Mesenchymal stem cell (in vitro differentiated cells and primary cell): ENCODE measurements at regions not wholly inside any gene's neighbourhood (a gene's known extent, or its start where the extent isn't known, plus 50 kb on each side); places are given as distances from the start of the nearest gene placed in this dataset.

Experiments used
- DNase-seq: peaks from one replicate; pipeline ENCODE4 v3.0.0-alpha.2; 2013
- H2AFZ ChIP-seq: one replicate; pipeline ENCODE4 v1.6.1; 2013; ENCODE audit warnings: low read depth, mild to moderate bottlenecking, control low read depth, inconsistent platforms, low read length, moderate library complexity
- H2AK5ac ChIP-seq: 2 replicates; pipeline ENCODE4 v1.6.1; 2013; ENCODE audit warnings: low read length, moderate library complexity, mild to moderate bottlenecking, inconsistent platforms; ENCODE audit not compliant: severe bottlenecking
- H2BK120ac ChIP-seq: one replicate; pipeline ENCODE4 v1.6.1; 2013; ENCODE audit warnings: low read depth, mild to moderate bottlenecking, inconsistent platforms, low read length, moderate library complexity
- H2BK12ac ChIP-seq, 2 experiments: one replicate each; pipeline ENCODE4 v1.6.1; 2013; ENCODE audit warnings: inconsistent platforms in 2 of 2, low read length in 2 of 2, mild to moderate bottlenecking in 2 of 2, moderate library complexity in 2 of 2, control low read depth in 1 of 2
- H2BK15ac ChIP-seq: one replicate; pipeline ENCODE4 v1.6.1; 2013; ENCODE audit warnings: mild to moderate bottlenecking, low read depth, inconsistent platforms; ENCODE audit not compliant: poor library complexity, severe bottlenecking
- H2BK5ac ChIP-seq: 2 replicates; pipeline ENCODE4 v1.6.1; 2013; ENCODE audit warnings: low read depth, mild to moderate bottlenecking, low read length, control low read depth, inconsistent platforms; ENCODE audit not compliant: poor library complexity, severe bottlenecking
- H3K14ac ChIP-seq, 2 experiments: one replicate each; pipeline ENCODE4 v1.6.1; 2013; ENCODE audit warnings: inconsistent platforms in 2 of 2, low read length in 2 of 2, control low read depth in 1 of 2, mild to moderate bottlenecking in 1 of 2, moderate library complexity in 1 of 2
- H3K18ac ChIP-seq, 2 experiments: one replicate each; pipeline ENCODE4 v1.6.1; 2013; ENCODE audit warnings: inconsistent platforms in 2 of 2, low read length in 2 of 2, control low read depth in 1 of 2, low read depth in 1 of 2, mild to moderate bottlenecking in 1 of 2
- H3K23ac ChIP-seq, 2 experiments: one replicate each; pipeline ENCODE4 v1.6.1; 2013; ENCODE audit warnings: inconsistent platforms in 2 of 2, low read length in 2 of 2, mild to moderate bottlenecking in 2 of 2, moderate library complexity in 2 of 2, control low read depth in 1 of 2
- H3K27ac ChIP-seq: 2 replicates; pipeline ENCODE4 v1.5.1; 2013; ENCODE audit warnings: mild to moderate bottlenecking, moderate library complexity, low read length, control low read depth, inconsistent platforms; ENCODE audit not compliant: poor library complexity, severe bottlenecking
- H3K27me3 ChIP-seq, 2 experiments: 2 replicates each; pipeline versions ENCODE4 v1.6.1 to v1.7.0; 2013; ENCODE audit warnings: low read length in 2 of 2, mild to moderate bottlenecking in 2 of 2, moderate library complexity in 2 of 2, control low read depth in 1 of 2, inconsistent platforms in 1 of 2; ENCODE audit not compliant: control insufficient read depth in 1 of 2, insufficient read depth in 1 of 2
- H3K36me3 ChIP-seq, 2 experiments: 2 replicates each; pipeline versions ENCODE4 v1.6.1 to v1.7.0; 2013; ENCODE audit warnings: low read length in 2 of 2, control low read depth in 1 of 2, inconsistent platforms in 1 of 2, low read depth in 1 of 2, mild to moderate bottlenecking in 1 of 2; ENCODE audit not compliant: insufficient read depth in 2 of 2, control insufficient read depth in 1 of 2
- H3K4ac ChIP-seq, 2 experiments: one replicate each; pipeline ENCODE4 v1.6.1; 2013; ENCODE audit warnings: inconsistent platforms in 2 of 2, low read length in 2 of 2, mild to moderate bottlenecking in 2 of 2, moderate library complexity in 2 of 2, control low read depth in 1 of 2, low read depth in 1 of 2
- H3K4me1 ChIP-seq: 2 replicates; pipeline ENCODE4 v1.6.1; 2013; ENCODE audit warnings: low read depth, low read length, control low read depth; ENCODE audit not compliant: control insufficient read depth, insufficient read depth
- H3K4me2 ChIP-seq: 2 replicates; pipeline ENCODE4 v1.6.1; 2013; ENCODE audit warnings: low read length, mild to moderate bottlenecking, inconsistent platforms; ENCODE audit not compliant: poor library complexity, severe bottlenecking
- H3K4me3 ChIP-seq, 2 experiments: 2 replicates each; pipeline versions ENCODE4 v1.5.1 to v1.7.0; 2013; ENCODE audit warnings: low read length in 2 of 2, mild to moderate bottlenecking in 2 of 2, control low read depth in 1 of 2, low read depth in 1 of 2; ENCODE audit not compliant: insufficient read depth in 1 of 2
- H3K79me1 ChIP-seq: replicated peaks from 2 replicates; pipeline ENCODE4 v1.6.1; 2013; ENCODE audit warnings: mild to moderate bottlenecking, control low read depth, low read length, inconsistent platforms; ENCODE audit not compliant: poor library complexity, severe bottlenecking
- H3K9ac ChIP-seq: 2 replicates; pipeline ENCODE4 v1.7.0; 2013; ENCODE audit warnings: mild to moderate bottlenecking, low read length, moderate library complexity
- H3K9me3 ChIP-seq: 2 replicates; pipeline ENCODE4 v1.7.0; 2013; ENCODE audit warnings: mild to moderate bottlenecking, low read length; ENCODE audit not compliant: control insufficient read depth
- H4K8ac ChIP-seq: one replicate; pipeline ENCODE4 v1.6.1; 2013; ENCODE audit warnings: inconsistent platforms, mild to moderate bottlenecking, low read length, moderate library complexity
- H4K91ac ChIP-seq: one replicate; pipeline ENCODE4 v1.6.1; 2013; ENCODE audit warnings: mild to moderate bottlenecking, low read length, inconsistent platforms
- WGBS: methylation state at CpG from one replicate; pipeline ENCODE4 v1.1.7; 2013; ENCODE audit warnings: mixed read lengths; 5-methylcytosine and 5-hydroxymethylcytosine counted together

GRCh38 chr11:19306179-19306944 lies 65.6 kb upstream of the E2F8 start:
- no peak for DNase-seq
- H2AK5ac ChIP-seq: no peak overlapping the region
- no peak overlapping the region for H2BK120ac ChIP-seq

GRCh38 chr11:19301361-19301760 lies 60.6 kb upstream of the E2F8 start:
- Histone ChIP-seq H2BK120ac (no peak overlapping the region), H3K4me3 (no peak overlapping the region)
- WGBS: 100% methylated on average over 1 of the region's 1 CpG

More at GRCh38 chr11:19306179-19306944, 65.6 kb upstream of the E2F8 start:
- H3K18ac ChIP-seq: no peak overlapping the region
- no peak overlapping the region for H3K14ac ChIP-seq
- no peaks in the 10 kb centered on the region for H3K9me3 ChIP-seq
- no peaks in the 10 kb centered on the region for H3K36me3 ChIP-seq
- no peak overlapping the region for H3K27ac ChIP-seq
- no peak overlapping the region for H2BK15ac ChIP-seq
- H3K79me1 ChIP-seq: no peaks in the 10 kb centered on the region
- H3K4me1 ChIP-seq: no peaks in the 10 kb centered on the region
- no peak overlapping the region for H3K4ac ChIP-seq
- H2BK12ac ChIP-seq: no peak overlapping the region
- no peak overlapping the region for H2AFZ ChIP-seq
- H3K9ac ChIP-seq: no peak overlapping the region
- WGBS: 88% methylated on average over 8 of the region's 9 CpGs
- no peak overlapping the region for H4K8ac ChIP-seq
- no peak overlapping the region for H3K23ac ChIP-seq
- no peak overlapping the region for H2BK5ac ChIP-seq
- peaks cover 17 to 32% of the 10 kb centered on the region in 2 experiments for H3K27me3 ChIP-seq
- no peak overlapping the region for H3K4me3 ChIP-seq
- H3K4me2 ChIP-seq: no peak overlapping the region
- no peak overlapping the region for H4K91ac ChIP-seq

GRCh38 chr11:19294444-19294843 lies 53.7 kb upstream of the E2F8 start:
- Histone ChIP-seq H3K4ac (no peak overlapping the region), H3K14ac (no peak overlapping the region), H3K9me3 (no peaks in the 10 kb centered on the region), H3K4me1 (no peaks in the 10 kb centered on the region), H3K27ac (no peak overlapping the region), H2BK5ac (no peak overlapping the region), H3K79me1 (no peaks in the 10 kb centered on the region), H3K4me2 (no peak overlapping the region), H2BK120ac (no peak overlapping the region), H2BK12ac (no peak overlapping the region), H4K91ac (no peak overlapping the region), H2AK5ac (no peak overlapping the region), H4K8ac (no peak overlapping the region), H3K18ac (no peak overlapping the region), H3K36me3 (no peaks in the 10 kb centered on the region), H2BK15ac (no peak overlapping the region), H2AFZ (no peak overlapping the region), H3K23ac (no peak overlapping the region), H3K4me3 (no peak overlapping the region), H3K27me3 (peaks cover 0 to 36% of the 10 kb centered on the region in 2 experiments), H3K9ac (no peak overlapping the region)
- DNase-seq: no peak
- WGBS: 35% methylated on average over 2 of the region's 4 CpGs

More at GRCh38 chr11:19301361-19301760, 60.6 kb upstream of the E2F8 start:
- H3K23ac ChIP-seq: no peak overlapping the region
- no peak overlapping the region for H4K91ac ChIP-seq
- H2BK12ac ChIP-seq: no peak overlapping the region
- no peak for DNase-seq
- peaks cover 0 to 27% of the 10 kb centered on the region in 2 experiments for H3K27me3 ChIP-seq
- H2BK15ac ChIP-seq: no peak overlapping the region
- no peak overlapping the region for H3K9ac ChIP-seq
- H3K9me3 ChIP-seq: no peaks in the 10 kb centered on the region
- H3K36me3 ChIP-seq: no peaks in the 10 kb centered on the region
- H3K4me2 ChIP-seq: no peak overlapping the region
- no peak overlapping the region for H3K18ac ChIP-seq
- H3K27ac ChIP-seq: no peak overlapping the region
- H3K79me1 ChIP-seq: no peaks in the 10 kb centered on the region
- H3K14ac ChIP-seq: no peak overlapping the region
- H2AFZ ChIP-seq: no peak overlapping the region
- H2BK5ac ChIP-seq: no peak overlapping the region
- H2AK5ac ChIP-seq: no peak overlapping the region
- H3K4me1 ChIP-seq: no peaks in the 10 kb centered on the region
- H3K4ac ChIP-seq: no peak overlapping the region
- no peak overlapping the region for H4K8ac ChIP-seq

GRCh38 chr11:19291064-19291463 lies 50.3 kb upstream of the E2F8 start:
- Histone ChIP-seq H3K4me1 (no peaks in the 10 kb centered on the region), H3K4ac (no peak overlapping the region), H3K27me3 (peaks cover 18 to 23% of the 10 kb centered on the region in 2 experiments), H4K91ac (no peak overlapping the region), H2BK120ac (no peak overlapping the region), H3K14ac (no peak overlapping the region), H2BK12ac (no peak overlapping the region), H4K8ac (no peak overlapping the region), H3K4me3 (no peak overlapping the region), H2BK15ac (no peak overlapping the region), H3K9ac (no peak overlapping the region), H2BK5ac (no peak overlapping the region), H3K4me2 (no peak overlapping the region), H3K79me1 (no peaks in the 10 kb centered on the region), H3K27ac (no peak overlapping the region), H3K9me3 (no peaks in the 10 kb centered on the region), H3K18ac (no peak overlapping the region), H3K36me3 (no peaks in the 10 kb centered on the region), H2AFZ (no peak overlapping the region), H3K23ac (no peak overlapping the region), H2AK5ac (no peak overlapping the region)
- peak; percentile 5 for DNase-seq
- 41% methylated on average over 2 of the region's 2 CpGs for WGBS
